Pancreas (tissue), 10 donors: ENCODE measurements at regions not wholly inside any gene's neighbourhood (a gene's known extent, or its start where the extent isn't known, plus 50 kb on each side); places are given as distances from the start of the nearest gene placed in this dataset.

Experiments used
- ATAC-seq, 4 donors: fragments of 200-7000 bp; cut with Tn5 transposase; one replicate each; pipeline versions ENCODE4 v1.8.0 to v1.9.1; 2020; ENCODE audit warnings: mild to moderate bottlenecking in 4 of 4, moderate library complexity in 4 of 4
- DNase-seq, 6 donors: peaks; one replicate each; pipeline ENCODE4 v3.0.0-alpha.2; 2020
- FAIRE-seq: peaks from 2 replicates; lab custom pipeline; 2012; peaks lifted over from hg19 to GRCh38; lab: Jason Lieb, UNC
- H3K27ac ChIP-seq, 4 donors: fragments of 200-600 bp; sonication (generic); 1 replicate in 3 of 4; 2 replicates in 1 of 4; pipeline versions ENCODE4 v1.5.0 to v1.8.0; 2020
- H3K27me3 ChIP-seq, 4 donors: fragments of 200-600 bp; one replicate each; pipeline ENCODE4 v1.8.0; 2021
- H3K36me3 ChIP-seq, 3 donors: fragments of 200-600 bp; sonication (generic) in 1 of 3; one replicate each; pipeline versions ENCODE4 v1.5.0 to v1.8.0; 2020 to 2021
- H3K4me1 ChIP-seq, 3 donors: fragments of 200-600 bp; one replicate each; pipeline ENCODE4 v1.8.0; 2021
- H3K4me3 ChIP-seq, 4 donors: fragments of 200-600 bp; sonication (generic) in 2 of 4; one replicate each; pipeline versions ENCODE4 v1.5.0 to v1.8.0; 2020 to 2021
- H3K9me3 ChIP-seq, 4 donors: fragments of 200-600 bp; one replicate each; pipeline ENCODE4 v1.8.0; 2021
- CTCF ChIP-seq, 4 donors: fragments of 200-600 bp; sonication (generic) in 3 of 4; IDR thresholded peaks; one replicate each; pipeline versions ENCODE4 v1.5.0 to v1.8.0; 2021; ENCODE audit warnings: antibody characterized with exemption in 4 of 4
- WGBS, 2 donors: extraction: QIAGEN DNeasy Blood & Tissue Kit; methylation state at CpG; one replicate each; pipeline ENCODE4 v1.1.7; 2013; 5-methylcytosine and 5-hydroxymethylcytosine counted together
- intact Hi-C, 3 donors: fragments of 100-400 bp; cut with DNase I; formaldehyde crosslinking; loops; one replicate each; pipeline versions ENCODE4 v1.11.1 to v1.14.2; 2022
- donor health status: healthy with polysubstance abuse.
- donor health status: DM: no; HTN: no; CAD: no; lungs with moderate emphysema.
- donor health status: DM: no; HTN: no; CAD: no.
- donor health status: control.
- donor health status: control.
- donor health status: Bipolar disorder and iron deficiency.
- donor health status: DM: yes; HTN: yes; CAD: no.
- donor health status: DM: no; HTN: no; CAD: no.
- donor health status: DM: no; HTN: no; CAD: no.
- donor health status: DM: yes; HTN: yes; CAD: no.

DNA sequence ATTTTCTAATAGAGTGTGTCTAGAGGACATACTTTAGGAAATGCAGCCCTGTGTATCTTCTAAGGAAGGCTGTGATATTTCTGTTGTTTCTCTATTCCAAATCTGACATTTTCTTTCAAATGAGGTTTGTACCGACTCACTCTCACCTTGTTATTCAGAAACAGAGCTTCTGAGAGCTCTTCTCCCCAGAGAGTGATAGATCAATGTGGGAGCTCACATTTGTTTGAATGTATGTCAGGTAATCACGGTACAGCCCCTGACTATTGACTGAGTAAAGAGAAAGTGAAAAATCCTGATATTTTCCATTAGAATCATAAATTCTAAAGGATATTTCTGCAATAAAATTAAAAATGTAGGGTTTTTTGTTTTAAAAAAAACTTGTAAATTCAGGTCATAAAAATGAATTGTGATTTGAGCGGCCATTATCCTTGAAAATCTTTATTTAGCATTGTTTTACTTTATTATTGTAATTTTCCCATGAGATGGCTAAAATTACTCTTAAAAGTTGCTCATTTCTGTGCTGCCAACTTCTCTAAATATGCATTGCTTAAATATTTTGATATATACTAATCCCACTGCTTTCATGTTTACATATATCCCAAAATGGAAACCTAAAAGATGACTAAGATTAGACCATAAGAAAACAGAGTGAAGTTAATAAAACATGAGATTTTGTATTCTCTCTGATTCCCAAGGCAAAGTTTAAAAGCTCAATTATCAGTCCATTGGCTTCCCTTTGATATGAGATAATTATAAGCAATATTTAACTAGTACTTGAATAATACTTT is 1226.8 kb upstream of the CITED2 start:
- intact Hi-C loops, result no loop called here
- no peak overlapping the region for H3K4me3 ChIP-seq
- no peak overlapping the region for H3K27ac ChIP-seq
- no peak for ATAC-seq
- H3K4me1 ChIP-seq, result no peaks in the 10 kb centered on the region
- 48 to 56% methylated on average over 3 of the region's 3 CpGs for WGBS, 2 donors
- no peaks in the 10 kb centered on the region for H3K36me3 ChIP-seq
- no peak for DNase-seq
- TF ChIP-seq CTCF (IDR thresholded peaks at IDR 0.05), result no peak
- H3K9me3 ChIP-seq, result no peaks in the 10 kb centered on the region
- no peak for FAIRE-seq
- no peaks in the 10 kb centered on the region for H3K27me3 ChIP-seq

DNA sequence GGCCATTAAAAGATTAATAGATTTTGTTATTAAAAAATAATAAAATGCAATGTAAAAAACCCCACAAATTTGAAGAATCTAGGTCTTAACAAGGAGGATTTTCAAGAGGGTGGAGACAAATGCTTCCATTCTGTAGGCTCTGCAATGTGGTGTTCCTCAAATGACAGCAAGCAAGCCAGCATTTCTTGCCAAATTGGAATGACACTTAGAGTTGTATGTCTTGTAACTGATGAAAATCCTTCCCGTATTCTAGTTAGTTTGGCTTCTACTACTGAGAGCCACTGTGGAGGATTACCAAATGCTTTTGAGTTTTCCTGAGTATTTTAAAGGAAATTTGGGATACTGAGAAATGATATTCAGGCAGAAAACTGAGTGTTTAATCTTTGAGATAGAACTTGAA is 1225.5 kb upstream of the CITED2 start:
- Histone ChIP-seq H3K27me3 (no peaks in the 10 kb centered on the region), H3K9me3 (no peaks in the 10 kb centered on the region), H3K4me1 (no peaks in the 10 kb centered on the region), H3K4me3 (no peak overlapping the region), H3K27ac (no peak overlapping the region), H3K36me3 (no peaks in the 10 kb centered on the region)
- FAIRE-seq (no peak), DNase-seq (no peak), ATAC-seq (no peak)
- TF ChIP-seq CTCF (IDR thresholded peaks at IDR 0.05), result no peak
- intact Hi-C loops, result no loop called here
- WGBS, 2 donors, result 67 to 74% methylated on average over 1 of the region's 1 CpG

GRCh38 chr6:140597181-140597580 is 1222.7 kb upstream of the CITED2 start:
- H3K27me3 ChIP-seq, result no peaks in the 10 kb centered on the region
- no peak for DNase-seq
- intact Hi-C loops, result no loop called here
- ATAC-seq, result no peak
- H3K4me1 ChIP-seq, result no peaks in the 10 kb centered on the region
- no peak for FAIRE-seq
- H3K9me3 ChIP-seq, result no peaks in the 10 kb centered on the region
- H3K36me3 ChIP-seq, result no peaks in the 10 kb centered on the region
- no peak for TF ChIP-seq CTCF (IDR thresholded peaks at IDR 0.05)
- H3K27ac ChIP-seq, result no peak overlapping the region
- no peak overlapping the region for H3K4me3 ChIP-seq
- WGBS, 2 donors, result 83 to 87% methylated on average over 1 of the region's 1 CpG

DNA sequence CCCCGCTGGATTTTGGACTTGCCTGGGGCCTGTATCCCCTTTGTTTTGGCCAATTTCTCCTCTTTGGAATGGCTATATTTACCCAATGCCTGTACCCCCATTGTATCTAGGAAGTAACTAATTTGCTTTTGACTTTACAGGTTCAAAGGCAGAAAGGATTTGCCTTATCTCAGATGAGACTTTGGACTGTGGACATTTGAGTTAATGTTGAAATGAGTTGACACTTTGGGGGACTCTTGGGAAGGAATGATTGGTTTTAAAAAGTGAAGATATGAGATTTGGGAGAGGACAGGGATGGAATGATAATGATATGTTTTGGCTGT is 1220.3 kb upstream of the CITED2 start:
- H3K27ac ChIP-seq, result no peak overlapping the region
- no peak for TF ChIP-seq CTCF (IDR thresholded peaks at IDR 0.05)
- FAIRE-seq (no peak), ATAC-seq (no peak), DNase-seq (no peak)
- no peak overlapping the region for H3K4me3 ChIP-seq
- no peaks in the 10 kb centered on the region for H3K4me1 ChIP-seq
- H3K36me3 ChIP-seq, result no peaks in the 10 kb centered on the region
- 71 to 82% methylated on average over 1 of the region's 1 CpG for WGBS, 2 donors
- H3K27me3 ChIP-seq, result no peaks in the 10 kb centered on the region
- no peaks in the 10 kb centered on the region for H3K9me3 ChIP-seq
- intact Hi-C loops, result no loop called here

GRCh38 chr6:140592877-140593276 is 1218.4 kb upstream of the CITED2 start:
- no peak for FAIRE-seq
- no peak overlapping the region for H3K4me3 ChIP-seq
- no peak for ATAC-seq
- no peak overlapping the region for H3K27ac ChIP-seq
- 84 to 91% methylated on average over 3 of the region's 3 CpGs for WGBS, 2 donors
- no peaks in the 10 kb centered on the region for H3K9me3 ChIP-seq
- H3K27me3 ChIP-seq, result no peaks in the 10 kb centered on the region
- intact Hi-C loops, result no loop called here
- H3K36me3 ChIP-seq, result no peaks in the 10 kb centered on the region
- DNase-seq, result no peak
- TF ChIP-seq CTCF (IDR thresholded peaks at IDR 0.05), result no peak
- H3K4me1 ChIP-seq, result no peaks in the 10 kb centered on the region
